HG03139 (cell line): ENCODE measurements at regions not wholly inside any gene's neighbourhood (a gene's known extent, or its start where the extent isn't known, plus 50 kb on each side); places are given as distances from the start of the nearest gene placed in this dataset.
"Not testable (repeated sequence)": the region's sequence is repeated elsewhere in the genome, so short reads cannot be mapped to it uniquely, and the experiment has no call there.

Source experiments
- ATAC-seq: cut with Tn5 transposase; IDR thresholded peaks from one replicate; pipeline ENCODE4 v1.9.1; 2021; ENCODE audit not compliant: unreplicated experiment

DNA sequence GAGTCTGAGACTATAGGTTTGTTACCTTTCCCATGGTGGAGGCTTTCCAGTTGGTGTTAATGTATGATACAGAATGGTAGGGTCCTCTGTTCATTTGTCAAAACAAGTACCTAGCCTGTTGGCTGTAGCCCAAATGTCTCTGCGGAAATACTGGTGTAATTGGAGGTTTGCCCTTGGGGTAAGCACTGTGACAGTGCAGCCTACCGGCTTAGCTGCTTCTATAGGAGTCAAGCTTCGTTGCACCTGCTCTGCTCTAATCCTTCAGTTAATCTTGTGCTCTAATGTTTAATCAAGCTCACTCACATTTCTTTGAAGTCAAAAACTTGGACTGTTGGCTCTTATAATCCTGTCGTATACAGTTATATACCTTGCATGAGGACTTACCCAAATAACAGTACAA lies 203.4 kb downstream of the CCNG2 start:
- ATAC-seq = no peak

DNA sequence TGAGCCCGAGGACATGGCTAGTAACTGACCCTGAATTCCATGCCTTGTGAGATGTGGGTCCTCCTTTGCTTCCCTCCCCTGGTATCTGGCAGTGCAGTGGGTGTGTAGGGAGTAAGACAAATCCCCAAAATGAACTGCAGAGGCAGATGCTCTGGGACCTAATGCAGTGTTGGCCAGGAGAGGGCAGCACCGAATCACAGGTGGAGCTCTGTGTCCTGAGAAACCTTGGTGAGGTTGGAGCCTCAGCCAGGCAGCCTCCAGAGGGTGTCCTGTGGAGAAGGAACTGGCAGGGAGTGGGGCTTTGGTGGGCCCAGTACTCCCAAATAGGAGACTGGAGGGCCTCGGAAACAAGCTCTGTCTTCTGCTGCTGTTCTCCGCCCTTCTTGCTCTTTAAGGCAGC lies 209.9 kb downstream of the CCNG2 start:
- not testable (repeated sequence) for ATAC-seq

DNA sequence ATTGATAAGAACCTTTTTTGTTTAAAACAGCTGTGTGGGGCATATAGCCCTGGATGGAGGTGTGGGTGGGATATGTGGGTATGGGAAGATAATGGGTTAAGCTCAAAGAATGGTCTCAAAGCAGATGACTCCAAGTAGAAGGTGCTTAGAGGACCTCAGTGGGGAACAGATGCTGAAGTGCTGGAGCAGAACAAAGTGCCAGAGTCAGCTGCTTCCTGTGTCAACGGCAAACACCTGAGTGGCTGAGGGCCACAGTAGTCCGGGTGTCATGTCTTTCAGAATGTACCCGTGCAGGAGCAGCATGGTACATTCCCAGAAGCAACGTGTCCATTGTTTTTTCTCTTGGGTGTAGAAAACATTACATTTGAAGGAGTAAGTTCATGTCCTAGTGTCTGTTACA lies 210.6 kb downstream of the CCNG2 start:
- no peak for ATAC-seq

DNA sequence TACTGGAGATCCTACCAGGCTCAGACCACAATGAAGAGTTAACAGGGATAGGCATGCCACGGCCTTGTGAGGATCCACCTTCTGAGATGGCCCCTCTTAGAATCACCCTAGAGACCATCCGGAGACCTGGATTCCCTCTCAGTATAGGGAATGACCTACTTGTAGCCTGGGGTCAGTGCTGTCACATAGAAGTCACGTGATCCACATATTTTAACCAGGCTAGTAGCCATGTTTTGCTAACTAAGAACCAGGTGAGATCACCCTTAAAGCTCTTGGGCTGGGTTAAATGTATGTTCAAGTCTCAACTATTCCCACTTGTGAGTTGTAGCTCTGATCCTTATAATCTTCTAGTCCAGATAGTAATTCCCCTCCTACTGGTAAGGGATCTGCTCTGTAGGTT lies 215.4 kb downstream of the CCNG2 start:
- no peak for ATAC-seq

DNA sequence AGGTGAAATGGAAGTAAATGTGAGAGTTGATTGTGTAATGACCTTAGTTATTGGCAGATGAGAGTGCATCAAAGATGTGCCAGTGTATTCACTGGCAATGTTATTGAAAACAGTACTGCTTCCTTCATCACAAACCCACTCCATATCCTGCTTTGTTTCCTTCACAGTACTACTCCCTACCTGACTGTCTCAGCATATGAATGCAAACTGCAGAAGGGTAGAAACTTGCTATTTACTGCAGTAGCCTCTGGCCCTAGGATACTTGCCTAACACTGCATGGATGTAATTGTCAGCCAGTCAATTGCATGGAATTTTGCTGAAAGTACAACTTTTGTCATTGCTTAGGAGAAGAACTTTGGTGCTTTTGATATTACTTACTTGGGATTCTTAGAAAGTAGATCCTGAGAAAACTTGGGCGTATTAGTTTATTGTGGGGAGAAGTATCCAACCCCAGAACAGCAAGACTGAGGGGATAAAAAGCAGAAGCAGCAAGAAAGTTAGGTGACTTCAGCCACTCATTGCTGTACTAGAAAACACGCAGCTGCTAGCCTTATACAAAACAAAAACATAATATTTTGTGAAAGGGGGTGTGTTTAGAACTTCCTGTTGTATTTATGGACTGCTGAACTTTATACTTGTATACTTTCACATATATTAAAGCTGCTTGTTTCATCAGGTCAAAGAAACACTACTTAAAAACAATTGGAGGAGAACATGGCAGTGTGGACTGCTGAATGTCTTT lies 219.0 kb downstream of the CCNG2 start:
- ATAC-seq = no peak

DNA sequence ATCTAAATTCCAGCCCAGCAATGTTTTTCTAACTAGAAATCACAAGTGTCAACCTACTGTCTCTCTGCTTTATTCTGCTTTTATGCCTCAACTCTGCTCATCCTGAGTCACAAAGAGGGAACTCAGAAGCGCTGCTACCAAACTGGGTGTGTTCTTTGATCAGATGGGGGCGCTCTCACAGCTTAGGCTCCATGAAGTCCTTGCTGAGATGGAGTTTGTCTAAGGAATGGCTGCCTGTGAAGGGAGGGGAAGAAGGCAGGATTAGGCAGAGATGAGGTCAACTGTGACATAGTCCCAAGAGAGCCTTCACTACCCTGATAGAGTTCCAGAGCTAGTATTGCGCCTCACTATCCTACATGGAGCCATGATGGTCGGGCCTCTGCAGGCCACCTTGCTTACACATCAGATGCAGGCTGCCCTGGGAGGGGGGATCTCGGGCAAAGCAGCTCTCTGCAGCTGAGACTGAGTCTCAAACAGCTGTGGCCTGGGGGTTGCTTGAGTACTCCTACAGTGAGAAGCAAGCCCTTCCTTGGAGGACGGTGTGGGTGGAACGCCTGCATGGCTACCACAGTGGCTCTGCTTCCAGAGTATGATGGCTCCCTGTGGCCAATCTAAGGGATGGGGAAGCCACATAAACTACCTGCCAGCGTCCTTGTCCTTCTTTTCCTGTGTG lies 219.9 kb downstream of the CCNG2 start:
- no peak for ATAC-seq

DNA sequence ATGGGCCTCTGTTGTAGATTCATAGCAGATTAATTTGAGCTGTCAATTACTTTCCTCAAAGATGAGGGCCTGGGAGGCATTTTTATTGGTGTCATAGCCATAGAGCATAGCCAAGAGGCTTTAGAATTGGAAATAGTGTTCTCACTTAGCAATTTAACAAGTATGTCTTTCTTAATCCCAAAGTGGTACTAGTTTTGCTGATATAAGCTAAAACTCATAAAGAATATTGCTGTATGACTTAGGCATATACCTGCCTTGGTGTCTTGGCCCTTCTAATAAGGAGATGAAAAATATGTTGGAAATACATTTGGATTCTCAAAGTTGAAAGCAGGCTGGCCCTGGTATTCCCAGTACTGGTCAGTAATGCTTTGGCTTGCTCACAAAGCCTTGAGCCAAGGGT lies 221.5 kb upstream of the CXCL13 start:
- ATAC-seq = no peak

DNA sequence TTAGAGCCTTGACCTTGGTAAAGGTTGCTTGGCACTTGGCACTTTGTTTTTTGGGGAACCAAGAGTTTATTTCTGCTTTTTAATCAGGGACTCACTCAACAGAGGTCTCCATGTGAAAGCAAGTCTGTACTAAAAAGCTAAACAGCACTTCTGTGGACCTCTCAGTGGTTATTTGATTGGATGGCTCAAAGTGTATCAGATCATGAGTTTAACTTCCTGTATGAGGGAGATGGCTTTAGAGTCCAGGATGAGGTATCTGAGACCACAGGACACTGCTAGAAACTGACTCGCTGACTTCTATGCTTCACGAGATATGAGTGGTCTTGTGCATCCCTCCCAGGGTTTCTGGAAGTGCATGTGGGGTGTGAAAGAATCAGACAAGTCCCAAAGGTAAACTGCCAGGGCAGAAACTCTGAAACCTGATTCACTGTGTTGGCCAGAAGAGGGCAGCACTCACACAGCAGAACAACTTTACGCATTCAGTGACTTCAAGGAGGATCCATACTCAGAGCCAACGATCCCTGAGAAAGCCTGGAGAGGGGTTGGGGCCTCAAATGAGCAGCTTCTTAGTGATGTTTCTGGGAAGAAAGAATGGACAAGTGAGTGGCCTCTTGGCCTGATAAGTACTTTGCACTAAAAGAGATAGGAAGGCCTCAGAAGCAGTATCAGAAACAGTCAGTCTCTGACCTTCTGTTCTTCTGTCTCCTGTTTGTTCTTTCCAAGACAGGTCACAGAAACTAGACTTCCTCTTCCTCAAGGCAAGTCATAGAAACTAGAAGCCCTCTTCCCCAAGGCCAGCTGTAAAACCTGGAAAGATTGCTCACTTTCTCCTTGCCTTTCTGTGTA lies 220.3 kb upstream of the CXCL13 start:
- peak; percentile 67 for ATAC-seq

DNA sequence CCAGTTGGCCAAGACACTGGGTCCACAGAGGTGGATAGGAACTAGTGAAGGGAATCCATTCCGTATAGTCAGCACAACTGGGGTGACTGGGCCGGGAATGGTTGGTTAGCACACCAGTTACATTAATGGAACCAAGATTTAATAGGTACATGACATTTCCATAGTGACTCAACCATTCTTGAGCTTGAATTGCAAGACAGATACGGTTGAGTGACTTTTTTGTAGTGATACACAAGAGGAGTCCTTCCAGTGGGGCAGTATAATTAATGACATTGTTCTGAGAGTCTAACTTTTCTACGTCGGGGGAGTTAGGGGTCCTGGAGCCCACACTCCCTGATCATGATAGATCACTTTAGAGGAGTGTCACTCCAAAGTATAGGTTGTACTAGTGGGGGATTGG lies 211.6 kb upstream of the CXCL13 start:
- ATAC-seq = no peak

DNA sequence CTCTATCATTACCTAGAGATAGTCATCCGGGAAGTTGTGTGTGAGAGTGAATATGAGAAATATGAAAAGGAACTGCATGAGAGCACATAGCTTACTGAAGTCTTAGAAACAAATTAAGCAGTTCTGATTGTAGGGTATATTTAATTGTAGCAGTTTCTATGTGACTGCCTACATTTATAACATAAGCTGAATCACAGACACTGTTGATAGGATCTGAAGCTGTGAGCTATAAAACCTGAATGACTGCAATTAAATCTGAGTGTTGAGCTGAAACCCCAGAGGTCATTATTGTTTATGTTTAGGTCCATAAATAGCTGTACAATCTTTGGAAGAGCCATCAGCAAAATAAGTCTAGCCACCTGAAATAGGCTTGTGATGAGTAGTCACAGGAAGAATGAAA lies 210.1 kb upstream of the CXCL13 start:
- no peak for ATAC-seq

DNA sequence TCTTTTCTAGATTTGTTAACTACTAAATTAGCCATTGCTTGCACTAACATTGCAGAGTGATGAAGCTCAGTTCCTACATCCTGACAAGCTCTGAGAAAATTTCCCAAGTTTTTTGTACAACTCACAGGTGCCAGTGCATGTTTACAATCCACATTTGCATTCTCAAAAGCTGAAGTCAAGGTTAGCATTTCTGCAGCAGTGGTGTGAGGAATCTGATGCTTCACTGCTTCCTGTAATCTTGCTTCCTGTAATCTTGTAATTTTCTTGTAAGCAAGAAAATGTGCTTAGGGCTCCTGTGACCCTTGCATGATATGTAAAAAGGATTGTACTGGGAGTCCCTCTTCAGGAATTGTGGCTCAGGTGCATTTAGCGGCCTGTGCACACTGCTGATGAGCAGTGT lies 207.4 kb upstream of the CXCL13 start:
- ATAC-seq = no peak

DNA sequence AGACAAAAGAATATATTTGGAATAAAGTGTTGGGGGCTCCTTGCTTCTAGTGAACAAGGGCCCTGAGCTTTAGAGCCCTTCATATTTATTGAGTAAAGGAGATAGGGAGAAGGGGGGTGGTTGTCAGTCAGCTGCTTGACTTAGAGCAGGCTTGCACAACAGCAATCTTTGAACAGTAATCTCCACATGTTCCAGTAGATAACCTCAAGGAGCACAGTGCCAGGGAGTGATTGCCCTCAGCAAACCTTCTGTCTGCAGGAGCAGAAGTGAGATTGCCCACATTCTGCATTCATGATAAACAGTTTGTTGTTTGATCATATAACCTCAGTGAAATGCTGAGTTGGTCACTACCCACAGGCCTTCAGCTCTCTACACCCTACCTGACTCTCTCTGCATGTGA lies 205.8 kb upstream of the CXCL13 start:
- ATAC-seq = no peak

DNA sequence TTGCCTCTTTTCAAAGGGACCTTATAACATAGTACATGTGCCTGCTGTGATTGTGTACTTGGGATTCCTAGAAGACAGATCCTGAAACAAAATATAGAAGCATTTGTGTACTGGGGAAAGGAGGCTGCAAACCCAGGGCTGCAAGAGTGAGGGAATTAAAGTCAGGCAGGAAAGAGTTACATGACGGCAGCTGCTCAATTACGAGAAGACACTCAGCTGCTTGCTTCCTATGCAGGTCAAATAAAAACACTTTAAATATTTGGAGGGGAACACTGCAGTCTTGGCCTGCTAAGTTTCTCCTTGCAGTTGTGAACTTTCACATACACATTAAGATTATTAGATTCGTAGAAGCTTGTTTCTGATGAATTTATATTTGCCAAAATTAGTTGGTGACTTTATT lies 191.9 kb upstream of the CXCL13 start:
- ATAC-seq = no peak

DNA sequence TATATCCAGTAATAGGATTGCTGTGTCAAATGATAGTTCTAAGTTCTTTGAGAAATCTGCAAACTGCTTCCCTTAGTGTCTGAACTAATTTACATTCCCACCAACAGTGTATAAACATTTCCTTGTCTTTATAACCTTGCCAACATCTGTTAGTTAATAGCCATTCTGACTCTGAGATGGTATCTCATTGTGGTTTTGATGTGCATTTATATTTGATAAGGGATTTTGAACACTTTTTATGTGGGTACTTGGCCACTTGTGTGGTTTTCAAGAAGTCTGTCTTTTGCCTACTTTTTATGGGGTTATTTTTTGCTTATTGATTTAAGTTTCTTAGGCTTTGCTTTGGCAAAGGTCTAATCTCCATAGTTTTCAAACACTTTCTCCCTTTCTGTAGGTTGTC lies 189.9 kb upstream of the CXCL13 start:
- ATAC-seq = no peak

DNA sequence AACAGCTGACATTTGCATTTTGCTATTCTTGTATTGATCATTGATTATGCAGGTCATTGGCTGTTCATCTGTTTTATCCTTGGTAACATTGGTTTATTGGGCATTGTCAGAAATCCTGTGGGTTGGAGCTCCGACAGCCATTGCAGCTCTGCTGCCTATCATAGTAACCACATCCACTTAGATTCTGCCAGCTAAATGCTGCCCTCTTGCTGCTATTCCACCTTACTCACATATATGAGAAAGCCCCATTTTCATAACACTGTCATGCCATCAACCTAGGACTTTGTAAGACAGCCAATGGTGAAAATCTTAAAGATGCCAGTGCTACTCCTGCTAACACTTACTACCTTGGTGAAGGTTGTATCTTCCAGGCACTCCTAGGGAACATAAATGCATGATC lies 187.3 kb upstream of the CXCL13 start:
- no peak for ATAC-seq

DNA sequence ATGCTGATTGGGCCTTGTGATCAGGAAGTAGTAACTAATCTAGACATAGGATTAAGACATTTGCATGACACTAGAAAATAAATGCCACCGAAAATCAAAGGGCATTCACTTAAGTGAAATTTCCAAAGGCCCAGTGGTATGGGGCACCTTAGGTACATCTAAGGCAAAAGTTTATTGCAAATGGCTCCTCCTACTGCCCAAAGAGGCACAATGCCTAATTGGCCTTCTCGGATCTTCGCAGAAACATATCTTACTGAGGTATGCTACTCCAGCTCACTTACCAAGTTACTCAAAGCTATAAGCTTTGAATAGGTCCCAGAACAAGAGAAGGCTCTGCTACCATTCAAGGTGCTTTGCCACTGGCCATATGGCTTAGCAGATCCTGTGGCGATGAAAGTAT lies 174.8 kb upstream of the CXCL13 start:
- ATAC-seq = no peak

DNA sequence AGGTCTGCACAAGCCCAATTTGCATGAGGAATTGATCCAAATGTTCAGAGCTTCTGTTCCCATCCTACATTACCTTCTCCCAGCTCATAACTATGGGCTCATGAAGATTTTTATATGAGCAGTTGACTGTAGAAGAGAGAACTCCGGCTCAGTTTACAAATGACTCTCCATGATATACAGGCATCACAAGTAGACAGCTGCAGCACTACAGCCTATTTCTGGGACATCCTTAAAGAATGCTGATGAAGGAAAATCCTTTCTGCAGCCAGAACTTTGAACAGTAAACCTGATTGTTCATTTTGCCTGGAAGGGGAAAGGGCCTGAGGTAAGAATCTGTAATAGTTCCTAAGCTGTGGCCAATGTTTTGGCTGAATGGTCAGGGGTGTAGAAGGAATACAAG lies 174.1 kb upstream of the CXCL13 start:
- ATAC-seq = no peak

DNA sequence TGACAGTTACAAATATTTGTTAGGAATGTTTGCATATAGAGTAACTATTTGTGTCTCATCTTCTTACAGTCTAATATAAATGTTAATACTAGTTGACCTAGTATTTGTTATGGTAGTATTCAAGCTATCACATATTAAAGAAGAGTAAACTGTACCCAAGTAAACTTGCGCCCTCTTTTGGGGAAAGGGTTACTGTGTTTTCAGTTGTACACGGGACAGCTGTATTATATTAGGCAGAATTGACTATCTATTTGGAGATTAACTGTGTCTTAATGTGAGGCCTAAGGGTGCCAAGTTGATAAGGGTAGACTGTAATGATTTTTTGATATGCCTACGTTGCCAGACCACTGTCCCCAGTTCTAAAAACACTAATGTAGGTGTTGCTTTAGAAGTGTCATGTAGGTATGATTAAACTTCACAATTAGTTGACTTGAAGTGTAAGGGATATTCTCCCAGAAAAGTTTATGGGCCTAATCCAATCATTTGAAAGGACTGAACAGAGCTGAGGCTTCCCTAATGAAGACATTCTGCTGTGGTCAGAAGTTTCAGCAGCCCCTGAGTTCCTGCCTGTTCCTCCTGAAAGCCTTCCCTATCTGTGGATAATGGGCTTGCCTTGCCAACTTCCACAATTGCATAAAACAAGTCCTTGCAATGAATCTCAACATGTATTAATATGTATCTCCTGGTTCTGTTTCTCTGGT lies 172.8 kb upstream of the CXCL13 start:
- ATAC-seq = peak; percentile 7

DNA sequence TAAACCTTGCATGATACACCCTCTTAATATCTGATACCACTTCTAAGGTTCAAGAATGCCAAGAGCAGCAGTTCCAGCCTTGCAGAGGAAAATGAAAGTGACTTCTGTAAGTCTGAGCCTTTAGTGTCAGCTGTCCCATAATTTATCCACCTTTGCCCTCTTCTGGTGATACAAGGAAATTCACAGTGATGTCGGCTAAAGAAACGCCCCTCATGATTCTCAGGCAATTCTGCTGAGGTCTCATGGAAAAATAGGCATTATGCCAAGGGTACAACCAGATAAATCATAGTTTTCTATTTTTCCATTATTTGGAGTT lies 172.2 kb upstream of the CXCL13 start:
- ATAC-seq = peak; percentile 92

DNA sequence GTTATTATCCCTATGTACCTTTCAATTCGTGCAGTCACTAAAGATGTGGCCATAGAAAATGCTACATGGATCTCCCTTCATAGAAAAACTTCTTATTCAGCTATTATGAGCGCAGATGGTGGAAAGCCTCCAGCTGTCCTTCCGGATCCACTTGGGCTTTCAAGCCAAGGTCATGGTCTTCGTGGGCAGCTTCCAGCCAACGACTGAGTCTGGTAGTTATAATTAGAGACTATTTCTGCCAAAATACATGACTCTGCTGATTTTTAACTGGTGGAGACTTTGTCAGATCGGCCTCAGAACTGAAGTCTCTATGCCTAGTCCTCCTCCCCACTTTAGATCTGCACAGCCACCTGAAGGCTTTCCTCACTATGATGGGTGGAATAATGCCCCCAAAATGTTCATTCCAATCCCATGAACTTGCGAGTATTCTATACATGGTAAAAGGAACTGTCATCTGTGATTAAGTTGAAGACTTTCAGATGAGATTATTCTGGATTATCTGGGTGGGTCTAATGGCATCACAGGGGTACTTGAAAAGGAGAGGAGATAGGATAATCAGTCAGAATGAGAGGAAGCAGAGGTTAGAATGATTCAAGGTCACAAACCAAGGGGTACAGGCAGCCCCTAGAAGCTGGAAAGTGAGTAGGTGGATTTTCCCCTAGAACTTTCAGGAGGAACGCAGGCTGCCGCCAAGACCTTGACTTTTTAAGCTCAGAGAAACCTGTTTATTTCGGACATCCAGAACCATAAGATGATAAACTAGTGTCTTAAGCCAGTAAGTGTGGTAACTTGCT lies 171.1 kb upstream of the CXCL13 start:
- ATAC-seq = no peak

DNA sequence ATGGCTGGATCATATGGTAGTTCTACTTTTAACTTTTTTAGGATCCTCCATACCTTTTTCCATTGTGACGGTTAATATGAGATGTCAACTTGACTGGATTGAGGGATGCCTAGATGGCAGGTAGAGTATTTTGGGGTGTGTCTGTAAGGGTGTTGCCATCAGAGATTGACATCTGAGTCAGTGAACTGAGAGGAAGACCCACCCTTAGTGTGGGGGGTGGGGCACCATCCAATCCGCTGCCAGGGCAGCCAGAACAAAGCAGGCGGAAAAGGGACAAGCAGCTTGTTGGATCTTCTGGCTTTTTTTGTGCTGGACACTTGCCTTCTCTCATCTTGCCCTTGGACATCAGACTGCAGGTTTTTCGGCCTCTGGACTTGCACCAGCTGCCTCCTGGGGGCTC lies 168.5 kb upstream of the CXCL13 start:
- ATAC-seq = no peak
